ENCODE measurements at regions not wholly inside any gene's neighbourhood (a gene's known extent, or its start where the extent isn't known, plus 50 kb on each side); places are given as distances from the start of the nearest gene placed in this dataset.

- DNase-seq (ENCODE audit: insufficient read length, low spot score) (no peak), FAIRE-seq (no peak)
- TF ChIP-seq POLR2AphosphoS5 (IDR thresholded peaks at IDR 0.05; ENCODE audit: low read depth, low read length): no peak
- no peak for TF ChIP-seq SPI1 (IDR thresholded peaks at IDR 0.05; ENCODE audit: low read depth, low read length)
- TF ChIP-seq PAX5 (IDR thresholded peaks at IDR 0.05; ENCODE audit: insufficient read depth, low read length, severe bottlenecking): no peak
- no peak for TF ChIP-seq TAF1 (IDR thresholded peaks at IDR 0.05; ENCODE audit: low read depth, low read length)
- no peak for TF ChIP-seq POLR2A (IDR thresholded peaks at IDR 0.05; ENCODE audit: low read depth, low read length)
- TF ChIP-seq POU2F2 (IDR thresholded peaks at IDR 0.05; ENCODE audit: low read depth, low read length): no peak
These were observed 141.0 kb downstream of the FOXD2 start for GRCh38 chr1:47578721-47579419.

DNA sequence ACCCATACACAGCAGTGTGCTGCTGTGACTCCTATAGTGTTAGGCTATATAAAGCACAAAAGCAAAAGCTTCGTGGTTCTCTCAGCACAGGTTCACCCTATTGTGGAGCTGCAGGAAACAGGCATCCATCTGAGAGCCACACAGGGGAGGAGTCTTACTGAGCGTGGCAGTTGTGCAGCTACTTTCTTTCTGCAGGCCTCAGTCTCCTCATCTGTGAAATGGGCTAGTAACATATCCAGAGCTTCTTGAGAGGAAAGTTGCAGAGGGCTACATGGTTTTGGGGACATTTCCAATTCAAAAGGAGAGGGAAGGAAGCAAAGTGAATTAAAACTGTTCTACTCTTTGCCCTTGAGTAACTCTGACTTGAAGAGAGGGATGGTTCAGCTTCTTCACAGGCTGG is 142.0 kb downstream of the FOXD2 start:
- FAIRE-seq: no peak
- no peak for TF ChIP-seq POLR2A (IDR thresholded peaks at IDR 0.05; ENCODE audit: low read depth, low read length)
- TF ChIP-seq SPI1 (IDR thresholded peaks at IDR 0.05; ENCODE audit: low read depth, low read length): no peak
- no peak for TF ChIP-seq POU2F2 (IDR thresholded peaks at IDR 0.05; ENCODE audit: low read depth, low read length)
- TF ChIP-seq POLR2AphosphoS5 (IDR thresholded peaks at IDR 0.05; ENCODE audit: low read depth, low read length): no peak
- no peak for TF ChIP-seq TAF1 (IDR thresholded peaks at IDR 0.05; ENCODE audit: low read depth, low read length)
- TF ChIP-seq PAX5 (IDR thresholded peaks at IDR 0.05; ENCODE audit: insufficient read depth, low read length, severe bottlenecking): no peak
- DNase-seq (ENCODE audit: insufficient read length, low spot score): no peak

DNA sequence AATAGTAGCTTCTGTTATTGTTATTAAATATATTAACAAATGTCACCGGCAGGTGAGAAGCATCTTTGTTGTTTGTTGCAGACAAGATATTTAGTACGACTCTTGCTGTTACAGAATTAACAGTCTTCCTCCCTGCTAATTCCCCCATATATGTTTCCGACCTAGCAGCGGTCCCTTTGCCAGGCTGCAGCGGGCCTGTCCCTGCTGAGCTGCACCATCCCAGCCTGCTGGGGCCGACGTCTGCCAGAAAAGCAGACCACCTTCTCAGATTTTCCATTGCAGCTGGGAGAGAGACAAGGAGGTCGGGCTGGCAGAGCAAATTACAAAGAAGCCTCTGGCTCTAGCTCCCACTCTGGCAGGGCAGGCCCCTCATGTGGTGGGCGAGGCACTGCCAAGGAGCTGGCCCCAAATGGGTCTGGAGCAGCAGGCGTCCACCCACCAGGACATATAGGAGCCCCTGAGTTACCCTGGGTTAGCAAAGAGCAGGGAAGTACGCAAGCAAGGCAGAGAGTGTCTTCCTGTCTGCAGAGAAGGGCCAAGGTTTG is 142.7 kb downstream of the FOXD2 start:
- FAIRE-seq (no peak), DNase-seq (ENCODE audit: insufficient read length, low spot score) (no peak)
- TF ChIP-seq POLR2A (IDR thresholded peaks at IDR 0.05; ENCODE audit: low read depth, low read length) (no peak), PAX5 (IDR thresholded peaks at IDR 0.05; ENCODE audit: insufficient read depth, low read length, severe bottlenecking) (no peak), SPI1 (IDR thresholded peaks at IDR 0.05; ENCODE audit: low read depth, low read length) (no peak), POU2F2 (IDR thresholded peaks at IDR 0.05; ENCODE audit: low read depth, low read length) (no peak), POLR2AphosphoS5 (IDR thresholded peaks at IDR 0.05; ENCODE audit: low read depth, low read length) (no peak), TAF1 (IDR thresholded peaks at IDR 0.05; ENCODE audit: low read depth, low read length) (no peak)

- DNase-seq (ENCODE audit: insufficient read length, low spot score): no peak
- FAIRE-seq: no peak
- TF ChIP-seq POLR2A (IDR thresholded peaks at IDR 0.05; ENCODE audit: low read depth, low read length): no peak
- no peak for TF ChIP-seq SPI1 (IDR thresholded peaks at IDR 0.05; ENCODE audit: low read depth, low read length)
- TF ChIP-seq TAF1 (IDR thresholded peaks at IDR 0.05; ENCODE audit: low read depth, low read length): no peak
- TF ChIP-seq PAX5 (IDR thresholded peaks at IDR 0.05; ENCODE audit: insufficient read depth, low read length, severe bottlenecking): no peak
- no peak for TF ChIP-seq POLR2AphosphoS5 (IDR thresholded peaks at IDR 0.05; ENCODE audit: low read depth, low read length)
- no peak for TF ChIP-seq POU2F2 (IDR thresholded peaks at IDR 0.05; ENCODE audit: low read depth, low read length)
These were observed 145.2 kb downstream of the FOXD2 start for GRCh38 chr1:47582891-47583608.

DNA sequence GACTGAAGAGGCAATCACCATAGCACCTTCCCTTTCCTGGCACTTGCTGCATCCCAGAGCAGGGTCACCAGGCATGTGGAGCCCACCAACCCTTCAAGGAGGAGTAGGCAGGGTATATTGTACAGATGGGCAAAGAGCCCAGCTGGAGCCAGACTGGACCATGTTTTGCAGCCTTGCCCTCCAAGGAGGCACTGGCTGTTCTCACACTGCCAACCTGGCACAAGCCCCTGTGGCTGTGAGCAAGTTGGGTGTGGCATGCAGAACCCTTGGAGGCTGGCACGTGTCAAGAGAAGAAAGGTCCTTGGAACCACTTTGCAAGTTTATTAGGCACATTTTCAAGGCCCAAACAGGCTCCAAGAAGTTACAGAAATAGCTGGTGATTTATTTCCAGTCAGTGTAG is 146.4 kb downstream of the FOXD2 start:
- no peak for DNase-seq (ENCODE audit: insufficient read length, low spot score)
- no peak for TF ChIP-seq POLR2A (IDR thresholded peaks at IDR 0.05; ENCODE audit: low read depth, low read length)
- TF ChIP-seq POLR2AphosphoS5 (IDR thresholded peaks at IDR 0.05; ENCODE audit: low read depth, low read length): no peak
- no peak for TF ChIP-seq PAX5 (IDR thresholded peaks at IDR 0.05; ENCODE audit: insufficient read depth, low read length, severe bottlenecking)
- no peak for TF ChIP-seq TAF1 (IDR thresholded peaks at IDR 0.05; ENCODE audit: low read depth, low read length)
- no peak for TF ChIP-seq SPI1 (IDR thresholded peaks at IDR 0.05; ENCODE audit: low read depth, low read length)
- no peak for TF ChIP-seq POU2F2 (IDR thresholded peaks at IDR 0.05; ENCODE audit: low read depth, low read length)
- no peak for FAIRE-seq

DNA sequence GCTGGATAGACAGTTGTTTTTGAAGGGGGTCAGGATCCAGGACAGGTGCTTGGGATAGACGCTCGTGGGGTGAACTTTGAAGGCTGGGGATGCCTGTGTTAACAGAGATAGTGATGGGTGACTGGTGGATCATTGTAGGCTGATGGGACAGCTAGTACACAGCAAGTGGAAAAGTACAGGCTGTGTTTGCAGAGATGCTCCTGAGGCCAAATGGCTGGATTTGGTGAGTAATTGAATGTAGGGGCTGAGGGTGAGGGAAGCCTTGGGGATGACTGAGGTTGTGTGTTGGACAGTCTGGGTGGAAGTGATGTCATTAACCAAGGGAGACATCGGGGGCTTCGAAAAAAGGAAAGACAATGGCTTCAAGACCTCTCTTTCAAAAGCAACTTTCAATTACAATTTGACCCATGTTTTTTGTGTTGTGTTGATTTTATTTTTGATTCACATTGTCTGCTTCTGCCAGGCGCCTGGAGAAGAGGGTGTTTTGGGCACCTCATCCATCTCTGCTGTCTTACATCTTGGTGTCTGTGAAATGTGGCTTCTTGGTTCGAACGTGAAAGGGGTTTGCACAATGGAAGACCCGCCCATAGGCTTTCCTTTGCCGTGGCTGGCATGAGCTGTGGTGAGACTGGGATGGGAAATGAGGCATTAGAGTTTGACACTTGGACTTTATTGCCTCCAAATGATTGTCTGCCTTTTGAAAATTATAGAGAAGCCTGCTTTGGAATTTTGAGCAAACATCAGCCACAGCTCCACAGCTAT is 147.5 kb downstream of the FOXD2 start:
- DNase-seq (ENCODE audit: insufficient read length, low spot score) (no peak), FAIRE-seq (no peak)
- TF ChIP-seq PAX5 (IDR thresholded peaks at IDR 0.05; ENCODE audit: insufficient read depth, low read length, severe bottlenecking): no peak
- TF ChIP-seq TAF1 (IDR thresholded peaks at IDR 0.05; ENCODE audit: low read depth, low read length): no peak
- no peak for TF ChIP-seq POU2F2 (IDR thresholded peaks at IDR 0.05; ENCODE audit: low read depth, low read length)
- TF ChIP-seq POLR2AphosphoS5 (IDR thresholded peaks at IDR 0.05; ENCODE audit: low read depth, low read length): no peak
- TF ChIP-seq POLR2A (IDR thresholded peaks at IDR 0.05; ENCODE audit: low read depth, low read length): no peak
- no peak for TF ChIP-seq SPI1 (IDR thresholded peaks at IDR 0.05; ENCODE audit: low read depth, low read length)

DNA sequence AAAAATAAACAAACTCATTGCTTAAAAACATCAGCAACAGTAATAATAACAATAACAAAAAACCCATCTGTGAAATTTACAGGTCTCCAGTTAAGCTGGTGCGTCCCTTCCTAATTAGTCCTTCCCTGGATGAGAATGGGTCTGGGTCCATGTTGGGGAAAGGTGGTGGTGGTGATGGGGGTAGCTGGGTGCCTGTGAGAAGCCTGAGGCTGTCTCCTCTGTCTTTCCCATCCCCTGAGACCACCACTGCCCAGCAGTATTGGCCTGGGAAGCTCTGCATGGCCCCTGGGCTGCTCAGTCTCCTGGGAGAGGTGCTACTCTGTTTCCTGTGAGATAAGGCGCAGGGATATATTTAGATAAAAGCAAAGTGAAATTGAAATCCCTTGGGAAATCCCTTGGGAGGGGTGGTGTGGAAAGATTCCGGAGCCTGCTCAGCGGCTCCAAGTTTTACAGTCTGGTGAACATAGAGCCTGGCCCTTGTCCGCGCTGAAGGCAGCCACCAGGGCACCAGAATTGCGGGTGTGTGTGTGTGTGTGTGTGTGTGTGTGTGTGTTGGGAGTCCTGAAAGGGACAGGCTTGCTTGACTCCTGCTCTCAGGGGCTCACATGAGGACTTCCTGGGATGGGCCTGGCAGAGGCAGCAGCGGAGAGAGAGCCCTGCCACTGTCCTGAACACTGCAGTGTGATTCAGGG is 150.2 kb downstream of the FOXD2 start:
- TF ChIP-seq PAX5 (IDR thresholded peaks at IDR 0.05; ENCODE audit: insufficient read depth, low read length, severe bottlenecking) (no peak), POU2F2 (IDR thresholded peaks at IDR 0.05; ENCODE audit: low read depth, low read length) (no peak), TAF1 (IDR thresholded peaks at IDR 0.05; ENCODE audit: low read depth, low read length) (no peak), SPI1 (IDR thresholded peaks at IDR 0.05; ENCODE audit: low read depth, low read length) (no peak), POLR2A (IDR thresholded peaks at IDR 0.05; ENCODE audit: low read depth, low read length) (no peak)
- no peak for DNase-seq (ENCODE audit: insufficient read length, low spot score)
- FAIRE-seq: no peak

- FAIRE-seq: no peak
- no peak for DNase-seq (ENCODE audit: insufficient read length, low spot score)
- TF ChIP-seq POU2F2 (IDR thresholded peaks at IDR 0.05; ENCODE audit: low read depth, low read length) (no peak), TAF1 (IDR thresholded peaks at IDR 0.05; ENCODE audit: low read depth, low read length) (no peak), POLR2A (IDR thresholded peaks at IDR 0.05; ENCODE audit: low read depth, low read length) (no peak), PAX5 (IDR thresholded peaks at IDR 0.05; ENCODE audit: insufficient read depth, low read length, severe bottlenecking) (no peak), POLR2AphosphoS5 (IDR thresholded peaks at IDR 0.05; ENCODE audit: low read depth, low read length) (no peak), SPI1 (IDR thresholded peaks at IDR 0.05; ENCODE audit: low read depth, low read length) (no peak)
These were observed 152.8 kb downstream of the FOXD2 start for GRCh38 chr1:47590523-47591225.

Measured in GM12891 (cell line).